KMS-11 (cell line): ENCODE measurements at regions not wholly inside any gene's neighbourhood (a gene's known extent, or its start where the extent isn't known, plus 50 kb on each side); places are given as distances from the start of the nearest gene placed in this dataset.
"Not testable (repeated sequence)": the region's sequence is repeated elsewhere in the genome, so short reads cannot be mapped to it uniquely, and the experiment has no call there.

ENCODE experiments used
- H2AFZ ChIP-seq: fragments of 200-600 bp; sonication (generic); 2 replicates; pipeline ENCODE4 v1.6.1; 2016; ENCODE audit warnings: antibody characterized with exemption, mixed run types, low read depth
- H3K27ac ChIP-seq: fragments of 200-600 bp; sonication (generic); 2 replicates; pipeline ENCODE4 v1.6.1; 2016; ENCODE audit warnings: mild to moderate bottlenecking, mixed run types
- H3K27me3 ChIP-seq: fragments of 200-600 bp; sonication (generic); 2 replicates; pipeline ENCODE4 v1.6.1; 2017; ENCODE audit warnings: mild to moderate bottlenecking, low read depth, mixed run types, moderate library complexity; ENCODE audit not compliant: insufficient read depth
- H3K36me3 ChIP-seq: fragments of 200-600 bp; sonication (generic); 2 replicates; pipeline ENCODE4 v1.6.1; 2017; ENCODE audit warnings: mild to moderate bottlenecking, mixed run types; ENCODE audit not compliant: insufficient read depth
- H3K4me1 ChIP-seq: fragments of 200-600 bp; sonication (generic); 2 replicates; pipeline ENCODE4 v1.6.1; 2016; ENCODE audit warnings: mild to moderate bottlenecking, low read depth, mixed run types; ENCODE audit not compliant: poor library complexity, severe bottlenecking
- H3K4me2 ChIP-seq: fragments of 200-600 bp; sonication (generic); 2 replicates; pipeline ENCODE4 v1.7.0; 2016; ENCODE audit warnings: mild to moderate bottlenecking, mixed run types
- H3K4me3 ChIP-seq: fragments of 200-600 bp; sonication (generic); IDR thresholded peaks from 2 replicates; pipeline ENCODE4 v1.6.1; 2017; ENCODE audit warnings: low read depth, low read length, mixed read lengths; ENCODE audit not compliant: insufficient read depth
- H3K79me2 ChIP-seq: fragments of 200-600 bp; sonication (generic); 2 replicates; pipeline ENCODE4 v1.6.1; 2016; ENCODE audit warnings: low read depth, mixed run types; ENCODE audit not compliant: insufficient read depth
- H3K9ac ChIP-seq: fragments of 200-600 bp; sonication (generic); 2 replicates; pipeline ENCODE4 v1.6.1; 2016; ENCODE audit warnings: mild to moderate bottlenecking, mixed run types
- H4K20me1 ChIP-seq: fragments of 200-600 bp; sonication (generic); 2 replicates; pipeline ENCODE4 v1.6.1; 2016; ENCODE audit warnings: mild to moderate bottlenecking, mixed run types; ENCODE audit not compliant: insufficient read depth

DNA sequence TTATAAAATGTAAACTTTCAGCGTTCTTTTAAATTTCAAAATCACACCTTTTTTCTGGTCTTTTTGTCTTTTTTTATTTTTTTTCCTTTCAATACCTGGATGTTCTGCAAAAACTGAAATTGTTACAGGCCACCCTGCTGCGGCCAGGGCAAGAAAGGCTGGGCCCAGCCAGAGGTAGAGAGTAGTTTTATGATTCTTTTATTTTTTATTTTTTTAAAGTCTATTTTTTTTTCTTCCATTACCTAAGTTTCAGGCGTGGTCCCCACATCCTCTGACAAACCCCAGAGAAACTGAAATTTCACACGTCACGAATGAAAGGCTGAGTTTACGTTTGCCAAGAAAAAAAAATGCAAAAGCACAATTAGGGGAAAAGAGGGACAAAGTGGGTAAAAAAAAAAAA, 177.1 kb downstream of the SPATA31A1 start:
- not testable (repeated sequence) for H3K27ac ChIP-seq, H2AFZ ChIP-seq, H3K4me1 ChIP-seq, H3K36me3 ChIP-seq, H3K27me3 ChIP-seq, H3K4me3 ChIP-seq, H4K20me1 ChIP-seq, H3K79me2 ChIP-seq, H3K4me2 ChIP-seq, H3K9ac ChIP-seq

DNA sequence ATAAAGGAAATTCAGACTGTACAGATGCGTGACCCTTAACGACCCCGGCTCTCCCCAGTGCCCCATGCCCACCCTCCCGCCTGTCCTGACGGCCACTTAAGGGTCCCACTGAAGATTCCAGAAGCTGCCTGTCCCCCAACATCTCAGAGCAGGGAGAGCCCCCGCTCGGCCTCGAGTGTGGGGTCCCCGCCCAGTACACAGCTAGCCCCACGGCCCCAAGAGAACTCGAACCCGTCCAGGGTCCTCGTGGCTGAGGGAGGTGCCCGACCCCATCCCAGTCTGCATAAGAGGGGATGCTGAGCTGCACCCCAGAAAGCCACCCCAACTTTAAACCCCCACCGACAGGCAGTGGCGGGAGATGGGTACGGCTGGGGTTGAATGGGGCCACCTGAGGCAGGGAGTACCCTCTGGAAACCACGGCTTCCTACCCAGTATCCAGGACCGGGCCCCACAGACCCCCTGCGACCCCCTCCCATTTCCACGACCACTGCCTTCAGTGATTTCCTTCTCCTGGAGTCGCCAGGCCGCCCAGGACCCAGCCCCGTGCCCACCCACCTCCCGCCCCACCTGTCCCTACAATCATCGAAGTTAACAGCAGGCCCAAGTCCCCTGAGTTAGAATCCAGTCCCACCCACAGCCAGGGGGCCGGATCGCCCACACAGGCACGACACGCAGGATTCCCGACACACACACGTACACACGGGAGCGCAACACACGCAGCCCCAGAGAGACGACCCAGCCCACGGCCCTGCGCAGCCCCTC, 177.7 kb downstream of the SPATA31A1 start:
- H3K9ac ChIP-seq, H3K4me3 ChIP-seq, H3K79me2 ChIP-seq, H3K27ac ChIP-seq, H3K4me2 ChIP-seq, H4K20me1 ChIP-seq, H3K27me3 ChIP-seq, H3K36me3 ChIP-seq, H3K4me1 ChIP-seq, H2AFZ ChIP-seq: not testable (repeated sequence)

DNA sequence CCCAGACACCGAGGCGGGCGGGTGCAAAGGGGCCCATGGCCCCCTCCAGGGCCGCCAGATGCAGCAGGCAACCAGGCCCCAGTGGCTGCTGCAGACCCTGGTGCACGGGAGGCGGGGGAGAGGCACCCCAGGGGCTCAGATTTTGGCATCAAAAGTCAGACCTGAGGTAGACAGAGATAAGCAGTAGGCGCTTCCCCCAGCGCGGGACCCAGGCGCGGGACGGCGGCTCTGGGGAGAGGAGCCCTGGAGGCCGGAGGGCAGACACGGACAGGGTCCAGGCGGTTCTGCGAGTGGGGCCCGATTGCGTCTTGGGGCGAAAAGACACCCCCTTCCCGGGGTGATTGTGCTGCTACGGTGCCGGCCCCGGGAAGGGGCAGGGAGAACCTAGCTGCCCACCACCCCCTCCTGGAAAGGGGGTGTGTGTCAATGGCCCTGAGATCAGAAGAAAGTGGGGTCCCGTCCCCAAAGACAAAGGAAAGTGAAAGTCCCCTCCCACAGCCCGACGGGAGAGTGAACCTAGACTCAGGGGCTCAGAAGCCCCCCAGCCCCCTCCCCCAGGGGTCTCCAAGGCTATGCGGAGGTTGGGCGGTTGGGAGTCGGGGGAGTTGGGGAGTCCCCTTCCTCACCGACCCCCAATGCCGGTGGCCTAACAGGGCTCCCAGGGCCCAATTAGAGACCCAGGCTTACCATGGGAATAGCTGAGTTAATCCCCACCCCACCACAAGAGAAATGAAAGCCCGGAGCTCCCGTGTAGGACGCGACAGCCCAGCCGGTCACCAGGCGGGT, 178.5 kb downstream of the SPATA31A1 start:
- H4K20me1 ChIP-seq, H3K79me2 ChIP-seq, H3K4me1 ChIP-seq, H3K4me3 ChIP-seq, H2AFZ ChIP-seq, H3K9ac ChIP-seq, H3K4me2 ChIP-seq, H3K27me3 ChIP-seq, H3K36me3 ChIP-seq, H3K27ac ChIP-seq: not testable (repeated sequence)

DNA sequence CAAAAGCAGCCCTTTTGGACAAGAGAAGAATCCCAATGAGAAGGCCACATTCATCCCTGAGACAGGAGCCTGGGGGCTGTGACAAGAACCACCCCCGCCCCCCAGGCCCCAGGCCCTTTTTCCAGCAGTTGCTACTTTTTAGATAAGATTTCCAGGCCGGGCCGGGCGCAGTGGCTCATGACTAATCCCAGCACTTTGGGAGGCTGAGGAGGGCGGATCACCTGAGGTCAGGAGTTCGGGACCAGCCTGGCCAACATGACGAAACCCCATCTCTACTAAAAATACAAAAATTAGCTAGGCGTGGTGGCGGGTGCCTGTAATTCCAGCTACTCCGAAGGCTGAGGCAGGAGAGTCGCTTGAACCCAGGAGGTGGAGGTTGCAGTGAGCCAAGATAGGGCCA, 179.4 kb downstream of the SPATA31A1 start:
- not testable (repeated sequence) for H3K36me3 ChIP-seq, H3K27me3 ChIP-seq, H3K27ac ChIP-seq, H4K20me1 ChIP-seq, H3K4me2 ChIP-seq, H3K4me1 ChIP-seq, H3K4me3 ChIP-seq, H2AFZ ChIP-seq, H3K79me2 ChIP-seq, H3K9ac ChIP-seq

DNA sequence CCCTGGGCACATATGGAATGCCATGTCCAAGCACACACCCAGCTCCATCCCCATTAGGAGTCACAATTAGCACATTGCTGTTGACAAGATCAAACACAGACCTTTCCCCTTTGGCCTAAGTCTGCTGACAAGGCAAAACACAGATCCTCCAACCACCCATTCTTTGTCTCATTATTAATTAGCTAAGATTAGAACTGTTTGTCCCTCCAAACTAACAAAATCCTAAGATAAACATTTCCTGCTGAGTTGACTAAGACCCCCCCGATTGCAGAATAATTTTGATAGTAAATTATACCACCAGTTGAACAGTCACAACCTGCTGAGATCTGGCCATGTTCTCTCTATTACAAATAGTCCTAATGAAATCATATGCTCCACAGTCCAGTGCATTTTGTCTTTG, 186.7 kb downstream of the SPATA31A1 start:
- H3K4me1 ChIP-seq, H4K20me1 ChIP-seq, H2AFZ ChIP-seq, H3K27ac ChIP-seq, H3K9ac ChIP-seq, H3K4me3 ChIP-seq, H3K79me2 ChIP-seq, H3K36me3 ChIP-seq, H3K27me3 ChIP-seq, H3K4me2 ChIP-seq: not testable (repeated sequence)

DNA sequence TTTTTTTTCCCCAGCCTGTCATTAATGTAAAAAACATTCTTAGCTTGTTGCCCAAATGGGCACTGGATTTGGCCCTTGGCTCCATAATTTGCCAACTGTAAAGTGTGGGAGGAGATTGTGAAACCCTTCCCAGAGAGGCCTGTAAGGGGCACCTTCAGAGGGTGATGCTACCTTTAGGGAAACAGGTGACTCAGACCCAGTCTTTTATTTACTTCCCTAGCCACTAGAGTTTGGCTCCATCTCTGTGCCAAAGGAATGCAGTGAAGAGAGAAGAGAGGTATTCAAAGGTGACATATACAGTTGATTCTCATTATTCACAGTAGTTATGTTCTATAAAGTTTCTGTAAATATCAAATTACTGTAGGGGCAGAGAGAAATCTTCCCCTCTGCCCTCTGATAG, 189.6 kb downstream of the SPATA31A1 start:
- not testable (repeated sequence) for H3K36me3 ChIP-seq, H3K27me3 ChIP-seq, H3K9ac ChIP-seq, H3K79me2 ChIP-seq, H3K4me1 ChIP-seq, H2AFZ ChIP-seq, H3K27ac ChIP-seq, H4K20me1 ChIP-seq, H3K4me2 ChIP-seq, H3K4me3 ChIP-seq

DNA sequence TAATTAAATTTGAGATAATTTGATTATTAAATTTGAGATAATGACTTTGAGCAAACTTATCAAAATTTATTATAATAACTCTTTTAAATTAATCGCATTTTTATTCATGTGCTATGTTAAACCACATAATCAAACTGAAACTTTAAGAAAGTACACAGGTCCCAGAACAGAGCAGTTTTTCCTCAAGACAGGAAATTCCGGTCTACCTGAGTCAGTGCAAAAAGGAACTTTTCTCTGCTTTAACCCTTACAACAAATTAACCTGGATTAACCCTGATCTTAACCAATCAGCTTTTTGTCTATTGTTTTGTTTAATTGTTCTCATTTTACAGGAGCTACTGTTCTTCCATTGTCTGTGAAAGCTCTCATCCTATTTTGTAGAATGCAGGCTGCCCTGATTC, 195.1 kb downstream of the SPATA31A1 start:
- not testable (repeated sequence) for H3K4me3 ChIP-seq, H3K36me3 ChIP-seq, H3K79me2 ChIP-seq, H3K4me2 ChIP-seq, H3K27ac ChIP-seq, H3K9ac ChIP-seq, H4K20me1 ChIP-seq, H2AFZ ChIP-seq, H3K4me1 ChIP-seq, H3K27me3 ChIP-seq

DNA sequence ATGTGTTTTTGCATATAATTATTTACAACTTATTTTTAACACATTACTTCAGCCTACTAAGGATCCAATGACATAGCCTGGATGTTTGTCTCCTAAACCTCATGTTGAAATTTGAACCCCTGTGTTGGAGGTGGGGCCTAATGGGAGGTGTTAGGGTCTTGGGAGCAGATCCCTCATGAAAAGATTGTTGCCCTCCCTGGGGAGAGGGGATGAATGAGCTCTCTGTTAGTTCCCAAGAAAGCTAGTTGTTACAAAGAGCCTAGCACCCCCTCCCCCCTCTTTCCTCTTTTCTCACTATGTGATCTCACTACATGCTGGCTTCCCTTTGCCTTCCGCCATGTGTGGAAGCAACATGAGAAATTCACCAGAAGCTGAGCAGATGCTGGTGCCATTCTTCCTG, 196.1 kb downstream of the SPATA31A1 start:
- H3K4me1 ChIP-seq, H3K27ac ChIP-seq, H3K79me2 ChIP-seq, H3K27me3 ChIP-seq, H3K9ac ChIP-seq, H4K20me1 ChIP-seq, H3K4me2 ChIP-seq, H3K36me3 ChIP-seq, H3K4me3 ChIP-seq, H2AFZ ChIP-seq: not testable (repeated sequence)

DNA sequence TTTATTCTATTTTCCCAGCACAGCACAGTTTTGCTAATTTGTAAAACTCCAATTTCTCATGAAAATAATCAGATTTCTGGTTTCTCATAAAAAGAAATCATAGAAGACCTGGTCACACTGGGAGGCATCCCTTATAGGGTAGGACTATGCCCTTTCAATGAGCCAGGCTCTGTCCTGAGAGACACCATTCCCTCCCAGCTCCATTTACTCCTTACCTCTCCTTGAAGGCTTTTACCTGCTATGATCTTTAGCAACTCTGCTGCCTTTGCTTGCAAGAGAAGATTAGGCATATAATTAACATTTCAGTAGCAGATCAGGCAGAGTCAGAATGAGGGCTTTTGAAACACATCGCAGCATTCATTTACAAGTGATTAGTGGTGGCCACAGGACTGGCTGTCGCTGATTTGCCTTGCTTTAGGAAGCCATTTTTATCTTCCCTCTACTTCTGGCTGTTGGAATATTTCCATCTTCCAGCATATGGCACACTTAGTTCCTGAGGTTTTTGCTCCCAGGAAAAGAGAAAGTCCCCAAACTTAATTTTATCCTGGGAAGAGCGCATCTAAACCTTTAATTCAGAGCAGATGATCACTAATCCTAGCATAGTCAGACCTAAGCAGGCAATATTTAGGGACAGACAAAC, 196.9 kb downstream of the SPATA31A1 start:
- not testable (repeated sequence) for H3K36me3 ChIP-seq, H3K4me3 ChIP-seq, H4K20me1 ChIP-seq, H3K79me2 ChIP-seq, H3K27ac ChIP-seq, H3K9ac ChIP-seq, H2AFZ ChIP-seq, H3K4me2 ChIP-seq, H3K4me1 ChIP-seq, H3K27me3 ChIP-seq

DNA sequence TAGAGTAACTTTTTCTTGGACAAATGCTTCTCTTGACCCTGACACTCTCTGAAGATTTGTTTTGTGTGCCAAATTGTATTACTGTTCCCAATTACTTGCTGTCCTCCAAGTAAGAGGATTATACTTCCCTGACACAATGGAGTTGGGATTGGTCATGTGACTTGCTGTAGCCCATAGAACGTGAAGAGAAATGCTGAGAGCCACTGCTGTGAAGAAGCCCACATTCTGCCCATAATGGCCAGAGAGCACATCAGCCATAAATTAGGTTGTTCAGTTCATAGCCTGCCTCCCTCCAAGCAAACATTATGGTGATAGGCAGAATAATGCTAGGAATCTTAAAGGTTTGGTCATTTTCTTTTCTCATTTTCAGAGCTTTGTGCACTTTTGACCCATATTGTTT, 198.9 kb downstream of the SPATA31A1 start:
- not testable (repeated sequence) for H3K4me2 ChIP-seq, H3K27me3 ChIP-seq, H3K4me3 ChIP-seq, H3K36me3 ChIP-seq, H3K27ac ChIP-seq, H2AFZ ChIP-seq, H4K20me1 ChIP-seq, H3K4me1 ChIP-seq, H3K79me2 ChIP-seq, H3K9ac ChIP-seq
